Epithelial cell of prostate (primary cell): ENCODE measurements at regions not wholly inside any gene's neighbourhood (a gene's known extent, or its start where the extent isn't known, plus 50 kb on each side); places are given as distances from the start of the nearest gene placed in this dataset.

Experiments
- DNase-seq: peaks from one replicate; pipeline ENCODE4 v3.0.0-alpha.2; 2011; ENCODE audit warnings: low read depth, low spot score
- H3K27ac ChIP-seq: fragments of 450-650 bp; 2 replicates; pipeline ENCODE4 v1.5.1; 2017; ENCODE audit warnings: mild to moderate bottlenecking

DNA sequence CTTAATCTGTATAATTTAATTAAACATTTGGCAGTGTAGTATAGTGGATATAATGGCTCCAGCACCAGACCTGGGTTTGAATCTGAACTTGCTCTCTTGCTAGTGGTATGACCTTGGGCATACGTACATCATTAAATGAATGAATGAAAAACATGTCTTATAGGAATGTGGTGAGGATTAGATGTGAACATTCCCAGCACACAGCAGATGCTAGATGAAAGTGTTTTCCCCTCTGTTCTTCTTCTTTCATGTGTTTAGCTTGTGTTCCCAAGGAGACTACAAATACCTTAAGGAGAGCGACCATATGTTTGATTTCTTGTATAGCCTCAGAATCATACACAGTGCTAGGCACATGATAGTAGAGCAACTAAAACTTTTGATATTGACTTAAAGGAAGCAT, 56.5 kb downstream of the CT47B1 start:
- H3K27ac ChIP-seq: no peak overlapping the region
- no peak for DNase-seq

DNA sequence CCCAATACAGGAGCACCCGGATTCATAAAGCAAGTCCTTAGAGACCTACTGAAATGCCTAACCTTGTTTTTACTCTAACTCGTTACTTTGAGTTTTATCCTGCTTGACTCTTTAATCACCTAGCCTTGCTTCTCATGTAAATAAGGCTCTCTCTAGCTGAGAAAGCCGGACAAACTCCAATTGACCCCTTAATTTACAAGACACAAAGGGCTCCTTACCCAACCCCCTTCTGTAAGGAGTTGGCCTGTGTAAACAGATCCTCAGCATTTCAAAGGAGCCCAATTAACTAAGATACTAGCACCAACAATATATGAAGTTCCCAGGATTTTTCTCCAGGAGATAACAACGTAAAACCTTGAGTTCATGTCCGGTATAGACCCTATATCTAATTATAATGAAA, 61.7 kb downstream of the CT47B1 start:
- no peak overlapping the region for H3K27ac ChIP-seq
- DNase-seq: no peak

DNA sequence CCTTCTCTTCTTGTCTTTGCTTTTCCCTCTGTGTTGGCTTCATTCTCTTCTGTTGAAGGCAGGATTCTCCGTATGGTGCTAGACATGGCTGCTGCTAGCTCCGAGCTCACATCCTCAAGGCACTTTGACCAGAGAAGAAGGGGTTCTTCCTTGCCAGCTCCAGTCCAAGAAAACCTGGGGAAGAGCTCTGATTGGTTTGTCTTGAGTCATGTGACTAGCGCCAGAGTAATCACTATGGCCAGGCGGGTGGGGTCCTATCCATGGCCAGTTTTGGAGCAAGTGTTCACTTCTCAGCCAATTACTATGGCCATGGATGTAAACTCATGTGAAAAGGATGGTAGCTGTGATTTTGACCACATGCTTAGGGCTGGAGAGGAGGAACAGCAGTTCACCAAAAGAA, 74.2 kb downstream of the CT47B1 start:
- no peak overlapping the region for H3K27ac ChIP-seq
- no peak for DNase-seq

DNA sequence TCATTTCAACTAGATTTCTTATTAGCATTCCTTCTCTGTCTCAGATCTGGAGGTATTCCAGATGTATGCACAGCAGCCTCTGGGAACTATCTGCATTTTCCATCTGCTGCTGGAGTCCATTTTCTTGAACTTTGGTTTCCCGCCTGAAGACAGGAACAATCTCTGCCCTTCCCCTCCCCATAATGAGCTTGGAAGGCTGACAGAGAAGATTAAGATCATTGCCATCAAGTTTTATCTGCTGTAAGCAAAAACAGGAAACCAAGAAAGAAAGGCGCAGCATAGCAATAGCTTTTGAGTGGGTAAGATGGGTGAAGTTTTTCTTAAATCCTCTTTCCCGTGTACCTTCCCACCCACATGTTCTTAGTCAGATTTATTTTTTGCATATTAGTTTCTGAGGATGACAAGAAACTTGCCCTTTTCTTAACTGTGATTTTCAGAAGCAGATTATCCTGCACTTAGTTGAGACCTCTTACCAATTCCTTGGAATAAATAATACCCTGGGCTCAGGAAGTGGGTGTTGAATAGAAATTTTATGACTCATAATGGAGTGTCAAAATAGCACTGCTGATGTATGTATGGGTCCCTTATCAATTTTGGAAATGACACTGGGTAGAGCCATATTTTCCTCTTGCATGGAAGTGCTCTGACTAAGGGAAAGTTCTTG, 78.3 kb downstream of the CT47B1 start:
- H3K27ac ChIP-seq: no peak overlapping the region
- no peak for DNase-seq

DNA sequence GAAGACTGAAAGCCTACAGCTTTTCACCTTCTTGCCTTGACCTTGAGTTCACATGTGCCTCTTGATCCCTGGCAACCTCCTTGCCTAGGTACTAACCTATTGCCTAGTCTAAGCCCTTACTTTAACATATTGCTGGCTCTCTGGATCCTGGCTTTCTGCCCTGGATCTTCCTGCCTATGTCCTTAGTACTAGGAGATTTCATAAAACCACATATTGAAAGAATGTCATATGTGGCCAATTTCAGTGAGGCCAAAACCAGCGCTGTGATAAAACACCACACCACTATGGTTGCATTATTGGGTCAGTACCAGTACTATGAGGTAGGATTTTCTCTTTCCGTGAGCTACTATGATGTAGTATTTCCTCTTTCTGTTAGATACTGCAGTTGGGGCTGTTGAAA, 80.4 kb downstream of the CT47B1 start:
- H3K27ac ChIP-seq: peak overlapping the region; percentile 28
- DNase-seq: no peak

DNA sequence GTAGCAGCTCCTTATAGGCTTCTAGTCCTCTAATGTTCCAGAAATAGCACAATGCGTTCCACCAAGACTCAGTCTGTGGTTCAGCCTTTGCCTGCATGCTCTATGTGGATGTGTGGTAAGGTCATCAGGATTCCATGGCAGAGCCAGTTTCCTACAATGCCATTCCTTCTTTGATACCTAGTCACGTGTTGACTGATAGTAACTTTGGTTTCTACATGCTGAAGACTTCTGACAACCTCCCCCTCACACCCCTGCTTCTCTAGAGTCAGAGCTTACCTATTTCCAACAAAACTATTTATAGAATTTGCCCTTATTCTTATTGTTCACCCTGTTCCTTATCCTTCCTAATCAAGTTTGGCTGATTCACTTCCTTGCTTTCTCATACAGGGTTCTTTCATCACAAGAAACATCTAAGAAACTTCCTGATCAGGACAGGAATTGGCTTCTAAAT, 81.1 kb downstream of the CT47B1 start:
- peak; percentile 12 for DNase-seq
- H3K27ac ChIP-seq: peak overlapping the region; percentile 28

DNA sequence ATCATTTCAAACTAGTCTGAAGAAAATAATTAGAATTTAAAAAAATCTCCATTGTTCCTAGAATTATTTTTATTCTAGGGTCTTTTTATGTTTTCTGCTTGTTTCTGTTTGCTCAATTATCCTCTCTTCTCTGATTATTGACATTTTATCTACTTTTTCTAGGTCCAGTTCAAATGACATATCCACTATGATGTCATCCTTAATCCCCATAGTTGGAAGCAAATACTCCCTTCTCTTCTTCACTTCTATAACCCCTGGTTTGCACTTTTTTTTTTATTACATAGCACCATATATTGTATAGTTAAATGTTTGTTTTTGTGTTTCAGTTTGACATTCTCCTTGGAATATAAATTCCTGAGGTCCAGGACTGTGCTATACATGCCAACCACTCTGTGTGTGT, 82.6 kb downstream of the CT47B1 start:
- no peak overlapping the region for H3K27ac ChIP-seq
- no peak for DNase-seq

DNA sequence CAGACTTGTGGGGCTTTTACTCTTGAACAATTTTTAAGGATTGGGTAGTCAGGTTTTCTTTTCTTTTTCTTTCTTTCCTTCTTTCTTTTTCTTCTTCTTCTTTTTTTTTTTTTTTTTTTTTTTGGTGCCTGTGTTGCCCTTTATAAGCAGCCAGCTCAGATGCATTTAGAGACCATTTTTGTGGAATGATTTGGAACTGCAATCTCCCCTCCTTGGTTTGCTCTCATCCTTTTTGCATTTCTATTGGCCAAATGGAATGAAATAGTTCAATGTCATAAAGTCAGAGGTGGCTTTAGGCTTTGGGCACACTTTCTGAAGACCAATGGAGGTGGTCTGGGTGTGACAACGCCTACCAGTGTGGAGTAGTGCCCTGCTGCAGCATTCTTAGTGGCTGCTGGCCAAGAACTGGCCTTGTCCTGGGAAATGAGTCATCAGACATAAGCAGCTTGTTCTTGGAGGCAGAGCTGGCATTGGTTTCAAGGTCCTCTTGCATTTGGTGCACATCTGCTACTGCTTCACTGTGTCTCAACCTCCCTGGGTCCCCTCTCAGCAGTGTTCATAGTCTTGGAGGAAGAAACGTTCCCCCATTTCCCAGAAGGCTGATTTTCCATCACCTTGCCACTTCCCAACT, 84.5 kb downstream of the CT47B1 start:
- no peak for DNase-seq
- H3K27ac ChIP-seq: no peak overlapping the region

DNA sequence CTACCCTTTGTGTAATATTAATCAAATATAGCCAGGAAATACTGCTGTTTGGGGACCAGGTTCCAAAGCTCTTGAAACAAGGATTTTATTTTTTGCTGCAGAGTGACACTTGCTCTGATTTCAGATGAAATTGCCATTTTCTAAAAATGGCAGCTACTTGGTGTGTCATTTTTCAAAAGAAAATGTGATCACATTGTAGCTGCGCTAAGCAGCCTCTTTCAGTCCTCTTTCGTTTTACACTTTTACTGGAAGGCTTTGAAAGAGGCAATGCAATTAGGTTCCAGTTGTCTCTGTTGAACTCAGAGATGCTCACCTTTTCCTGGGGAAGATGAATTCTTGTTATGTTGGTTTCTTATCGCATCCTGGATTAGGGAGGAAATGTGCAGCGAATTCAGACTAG, 85.1 kb downstream of the CT47B1 start:
- H3K27ac ChIP-seq: no peak overlapping the region
- DNase-seq: no peak

DNA sequence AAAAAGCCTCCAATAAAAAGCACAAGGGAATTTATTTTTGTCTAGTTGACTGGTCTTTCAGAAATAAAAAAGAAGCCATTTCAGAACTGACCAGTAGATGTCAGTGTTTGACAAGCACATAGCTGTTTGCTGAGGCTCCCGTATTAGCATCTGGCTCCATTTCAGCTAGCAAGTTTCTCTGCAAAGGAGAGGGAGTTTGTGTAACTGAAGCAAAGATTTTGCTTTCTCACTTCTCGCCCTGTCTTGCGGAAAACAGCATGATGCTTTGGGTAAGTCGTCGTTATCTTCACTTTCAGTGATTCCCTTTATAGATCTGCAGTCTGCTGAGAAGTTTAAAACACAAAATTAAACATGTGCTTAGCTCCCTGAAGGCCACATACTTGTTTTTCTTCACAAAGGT, 85.5 kb downstream of the CT47B1 start:
- no peak overlapping the region for H3K27ac ChIP-seq
- DNase-seq: no peak

DNA sequence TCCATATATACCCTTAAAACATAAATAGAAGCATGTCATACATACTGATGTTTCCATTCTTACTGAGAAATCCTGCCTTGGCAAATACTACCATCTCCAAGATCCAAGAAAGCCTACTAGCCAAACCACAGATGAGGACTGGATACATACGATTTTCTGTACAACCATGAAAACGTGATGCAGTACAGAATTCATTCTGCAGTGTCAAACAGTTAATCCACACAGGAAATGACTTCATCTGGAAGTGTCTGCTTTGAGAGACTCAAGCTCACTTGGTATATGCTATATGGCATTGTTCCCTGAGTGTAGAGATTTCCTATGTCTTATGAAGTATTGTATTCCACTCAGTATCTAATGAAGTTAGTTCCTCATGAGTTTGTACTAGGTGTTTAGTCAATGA, 94.3 kb downstream of the CT47B1 start:
- H3K27ac ChIP-seq: no peak overlapping the region
- DNase-seq: no peak

DNA sequence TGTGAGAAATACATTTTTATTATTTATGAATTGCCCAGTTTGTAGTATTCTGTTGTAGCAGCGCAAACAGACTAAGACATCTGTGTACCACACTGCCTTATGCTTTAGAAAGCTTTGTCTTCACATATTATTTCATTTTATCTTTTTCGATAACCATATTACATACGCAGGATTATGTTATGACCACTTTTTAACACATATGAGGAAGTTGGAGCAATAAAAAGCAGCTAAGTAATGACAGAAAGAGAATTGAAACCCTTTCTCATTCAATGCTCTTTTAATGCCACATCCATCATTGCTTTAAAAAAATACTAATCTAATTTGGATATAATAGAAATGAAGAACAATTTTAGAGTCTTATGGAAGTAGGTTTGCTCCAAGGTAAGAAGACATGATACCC, 99.7 kb downstream of the CT47B1 start:
- no peak overlapping the region for H3K27ac ChIP-seq
- DNase-seq: no peak

DNA sequence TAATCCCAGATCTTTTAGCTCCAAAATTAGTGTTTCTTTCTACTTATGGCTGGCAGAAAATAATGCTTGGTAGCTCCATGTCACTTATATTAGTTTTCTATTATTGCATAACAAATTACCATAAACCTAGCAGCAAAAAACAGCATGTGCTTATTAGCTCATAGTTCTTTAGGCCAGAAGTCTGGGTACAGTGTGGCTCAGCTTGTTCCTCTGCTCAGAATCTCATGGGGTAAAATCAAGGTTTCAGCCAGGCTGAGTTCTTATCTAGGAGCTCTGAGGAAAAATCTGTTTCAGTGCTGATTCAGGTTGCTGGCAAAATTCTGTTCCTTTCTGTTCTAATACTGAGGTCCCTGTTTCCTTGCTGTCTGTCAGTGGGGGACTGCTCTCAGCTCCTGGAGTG, 101.1 kb downstream of the CT47B1 start:
- no peak overlapping the region for H3K27ac ChIP-seq
- no peak for DNase-seq

DNA sequence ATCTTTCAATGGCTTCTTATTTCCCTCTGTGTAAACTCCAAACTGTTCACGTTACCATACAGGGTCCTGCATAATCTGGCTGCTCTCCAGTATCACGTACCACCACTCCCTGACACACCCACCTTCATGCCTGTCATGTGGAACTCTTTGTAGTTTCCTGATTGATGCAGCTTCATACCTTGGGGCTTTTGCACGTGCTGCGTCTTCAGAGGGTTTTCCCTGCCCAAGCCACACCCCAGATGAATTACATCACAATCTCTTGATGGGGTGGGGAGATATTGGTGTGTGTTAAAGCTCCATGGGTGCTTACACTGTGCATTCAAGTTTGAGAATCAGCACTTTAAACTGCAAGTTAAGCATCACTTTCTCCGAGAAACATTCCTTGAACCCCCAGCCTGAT, 101.9 kb downstream of the CT47B1 start:
- DNase-seq: no peak
- H3K27ac ChIP-seq: no peak overlapping the region

DNA sequence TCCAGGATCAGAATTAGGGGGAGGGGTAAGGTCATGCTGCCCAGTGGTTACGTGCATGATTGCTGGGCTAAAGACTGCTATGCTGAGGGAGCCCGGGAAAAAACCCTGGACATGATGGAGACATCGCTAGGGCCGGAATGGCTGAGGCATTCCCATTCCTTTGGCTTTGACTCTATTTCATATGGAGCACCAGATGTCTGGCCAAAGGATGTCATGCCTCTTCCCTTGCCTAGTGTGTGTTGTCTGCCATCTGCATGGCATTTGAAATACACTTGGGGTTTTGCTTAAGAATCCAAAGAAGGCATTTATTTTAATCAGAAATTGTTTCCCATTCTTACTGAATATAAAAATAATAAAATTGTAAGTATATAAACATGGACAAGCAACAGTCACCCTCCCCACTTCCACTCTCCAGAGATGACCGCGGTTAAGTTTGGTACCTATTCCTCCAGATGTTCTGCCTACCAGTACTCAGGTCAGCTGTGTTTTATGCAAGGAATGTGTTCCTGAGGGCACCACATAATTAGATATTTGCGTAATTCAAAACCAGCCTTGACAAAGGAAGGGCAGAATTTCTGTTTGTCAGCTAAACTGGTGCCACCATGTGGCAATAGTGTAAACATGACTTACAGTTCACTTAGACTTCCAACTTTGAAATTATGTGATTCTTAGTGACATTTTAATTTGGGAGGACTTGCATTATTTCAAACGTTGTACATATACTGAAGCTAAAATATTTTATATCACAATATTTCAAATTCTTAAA, 105.9 kb downstream of the CT47B1 start:
- no peak overlapping the region for H3K27ac ChIP-seq
- no peak for DNase-seq

DNA sequence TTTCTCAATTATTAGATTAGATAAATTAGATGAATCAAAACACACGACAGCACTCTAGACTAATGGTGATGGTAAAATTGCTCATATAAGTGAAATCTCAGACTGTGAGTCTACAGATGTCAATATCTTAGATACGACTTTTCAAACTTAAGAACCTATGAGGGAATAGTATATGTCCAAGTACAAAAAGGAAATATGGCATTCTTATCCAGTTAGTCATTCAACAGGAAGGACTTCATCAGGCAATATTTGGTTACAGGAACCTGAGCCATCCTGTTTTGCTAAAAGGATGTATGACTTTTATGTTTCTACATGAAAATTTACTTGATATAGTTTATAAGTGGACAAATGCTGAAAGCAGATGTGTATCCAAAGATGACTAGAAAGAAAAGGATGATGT, 107.0 kb downstream of the CT47B1 start:
- no peak for DNase-seq
- peak overlapping the region; percentile 21 for H3K27ac ChIP-seq

DNA sequence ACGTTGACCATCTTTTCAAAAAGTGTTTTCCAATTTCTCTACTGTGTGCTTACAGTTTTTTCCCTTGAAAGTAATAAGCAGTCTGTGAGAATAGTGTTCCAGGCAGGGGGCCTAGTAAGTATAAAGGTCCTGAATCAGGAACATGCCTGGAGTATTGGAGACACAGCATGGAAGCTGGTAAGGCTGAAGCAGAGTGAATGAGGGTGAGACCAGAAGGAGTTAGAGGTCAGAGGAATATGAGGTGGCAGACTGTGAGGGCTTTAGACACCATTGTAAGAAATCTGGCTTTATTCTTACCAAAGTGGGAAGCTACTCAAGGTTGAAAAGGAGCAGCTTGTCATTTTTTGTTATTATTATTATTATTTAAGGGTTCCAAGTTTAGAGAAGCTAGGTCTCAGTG, 107.4 kb downstream of the CT47B1 start:
- peak overlapping the region; percentile 21 for H3K27ac ChIP-seq
- DNase-seq: no peak

DNA sequence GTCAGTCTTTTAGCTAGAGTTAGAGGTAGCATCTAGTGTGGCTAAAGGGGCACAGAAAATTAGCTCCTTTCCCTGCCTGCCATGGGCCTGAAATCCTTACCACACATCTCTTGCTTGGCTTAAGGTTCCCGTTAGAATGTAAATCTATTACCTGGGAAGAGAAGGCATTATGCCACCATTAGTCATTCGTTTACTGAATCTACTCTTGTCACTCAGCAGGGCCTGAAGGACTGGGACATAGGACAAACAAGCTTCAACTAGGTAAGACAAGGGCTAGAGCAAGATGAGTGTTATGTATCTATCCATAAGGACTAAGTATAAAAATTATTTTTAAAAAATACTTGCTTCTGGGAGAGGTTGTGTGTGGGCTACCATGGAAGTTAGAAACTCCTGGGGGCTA, 112.4 kb downstream of the CT47B1 start:
- DNase-seq: no peak
- H3K27ac ChIP-seq: no peak overlapping the region

DNA sequence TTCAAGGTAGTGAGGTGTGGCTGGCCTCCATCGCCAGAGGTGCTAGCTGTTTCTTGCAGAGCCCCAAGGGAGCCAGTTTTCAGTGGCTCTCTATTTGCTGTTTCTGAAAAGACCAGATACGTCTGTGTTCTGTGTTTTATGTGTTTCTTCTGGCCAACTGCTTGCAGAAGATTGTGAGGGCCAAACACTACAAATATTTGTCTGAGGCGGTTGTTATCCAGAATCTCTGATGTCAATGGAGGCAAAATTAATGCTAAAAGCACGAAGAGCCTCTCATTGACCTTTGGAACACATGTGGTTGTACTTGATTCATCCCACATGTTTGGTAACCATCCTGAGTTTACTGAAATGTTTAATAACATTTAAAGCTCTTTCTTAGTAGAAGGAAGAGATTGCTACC, 113.9 kb downstream of the CT47B1 start:
- no peak overlapping the region for H3K27ac ChIP-seq
- no peak for DNase-seq

DNA sequence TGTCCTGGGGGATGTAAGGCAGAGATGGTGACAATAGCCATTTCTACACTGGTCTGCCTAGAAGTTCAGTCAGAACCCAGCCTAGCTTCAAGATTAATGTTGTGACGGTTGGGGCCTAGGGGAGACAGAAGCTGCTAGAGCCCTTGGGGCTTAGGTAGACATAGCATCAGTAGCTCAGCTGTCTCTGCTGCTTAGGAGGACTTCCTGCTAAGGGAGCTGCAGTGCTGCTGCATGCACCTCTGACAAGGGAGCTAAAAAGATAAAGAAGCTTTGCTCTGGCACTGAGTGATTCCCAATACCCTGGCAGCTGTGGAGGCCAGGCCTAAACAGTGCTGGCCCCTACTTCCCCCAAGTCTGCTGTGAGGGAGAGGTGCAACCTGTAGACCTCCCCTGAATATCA, 116.0 kb downstream of the CT47B1 start:
- no peak overlapping the region for H3K27ac ChIP-seq

DNA sequence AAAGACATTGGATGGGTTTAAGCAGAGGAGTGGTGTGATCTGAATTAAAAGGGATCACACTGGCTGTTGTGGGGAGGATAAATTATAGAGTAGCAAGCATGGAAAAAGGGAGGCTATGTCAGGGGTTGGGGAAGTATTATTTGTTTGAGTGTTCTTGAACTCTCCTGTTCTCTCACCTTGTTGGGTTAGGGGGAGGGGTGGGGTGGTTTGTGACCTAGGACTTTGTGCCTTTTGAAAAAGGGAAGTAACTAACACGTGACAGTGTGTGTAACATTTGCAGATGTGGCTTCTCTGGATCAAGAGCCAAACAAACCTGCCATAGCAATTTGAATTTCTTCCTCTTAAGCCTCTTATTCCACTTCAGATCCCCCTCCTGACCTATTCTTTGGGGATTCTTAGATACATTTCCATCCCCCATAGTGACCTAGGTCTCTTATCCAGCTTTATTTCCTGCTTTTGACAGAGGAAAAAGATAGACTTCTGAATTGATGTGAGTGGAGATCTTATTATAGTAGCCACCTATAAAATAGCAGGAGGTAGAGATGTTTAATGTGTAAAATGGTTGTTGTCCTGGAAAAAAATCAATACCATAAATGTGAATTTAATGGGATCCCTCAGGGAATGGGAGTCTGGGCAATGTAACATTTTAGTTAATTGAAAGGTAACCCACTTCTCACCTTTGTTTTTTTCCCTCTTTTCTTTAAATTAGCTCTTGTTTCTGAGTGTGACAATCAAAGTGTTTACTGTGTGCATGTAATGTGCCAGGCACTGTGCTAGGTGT, 120.4 kb downstream of the CT47B1 start:
- no peak overlapping the region for H3K27ac ChIP-seq
- no peak for DNase-seq

More for the DNA sequence above, 116.0 kb downstream of the CT47B1 start:
- no peak for DNase-seq
